ENCODE measurements at regions not wholly inside any gene's neighbourhood (a gene's known extent, or its start where the extent isn't known, plus 50 kb on each side); places are given as distances from the start of the nearest gene placed in this dataset.

GRCh38 chr5:114935490-114935889 lies 234.2 kb downstream of the TRIM36 start:
- DNase-seq = no peak
- H3K4me3 ChIP-seq = no peak overlapping the region

GRCh38 chr5:114928644-114929462 lies 240.9 kb downstream of the TRIM36 start:
- H3K27ac ChIP-seq = no peak overlapping the region
- no peak overlapping the region for H3K4me3 ChIP-seq
- TF ChIP-seq POLR2A (IDR thresholded peaks at IDR 0.05) (no peak), EP300 (IDR thresholded peaks at IDR 0.05) (no peak), CTCF (IDR thresholded peaks at IDR 0.05) (no peak)
- no peaks in the 10 kb centered on the region for H3K36me3 ChIP-seq
- WGBS, 3 donors = 88 to 93% (median 89%) methylated on average over 23 to 32 of the region's 32 CpGs
- intact Hi-C loops (cut with DNase I) = no loop called here
- no peaks in the 10 kb centered on the region for H3K9me3 ChIP-seq
- H3K27me3 ChIP-seq = no peaks in the 10 kb centered on the region
- DNase-seq = no peak
- H3K4me1 ChIP-seq (ENCODE audit: insufficient read depth) = no peaks in the 10 kb centered on the region

More at GRCh38 chr5:114935490-114935889, 234.2 kb downstream of the TRIM36 start:
- H3K27me3 ChIP-seq = no peaks in the 10 kb centered on the region
- no peaks in the 10 kb centered on the region for H3K36me3 ChIP-seq
- no peaks in the 10 kb centered on the region for H3K9me3 ChIP-seq
- TF ChIP-seq POLR2A (IDR thresholded peaks at IDR 0.05) (no peak), CTCF (IDR thresholded peaks at IDR 0.05) (no peak), EP300 (IDR thresholded peaks at IDR 0.05) (no peak)
- no peaks in the 10 kb centered on the region for H3K4me1 ChIP-seq (ENCODE audit: insufficient read depth)
- intact Hi-C loops (cut with DNase I) = no loop called here
- no peak overlapping the region for H3K27ac ChIP-seq

GRCh38 chr5:114924769-114925168 lies 244.9 kb downstream of the TRIM36 start:
- H3K9me3 ChIP-seq = no peaks in the 10 kb centered on the region
- no peak for TF ChIP-seq POLR2A (IDR thresholded peaks at IDR 0.05)
- no peak for TF ChIP-seq CTCF (IDR thresholded peaks at IDR 0.05)
- no peak for TF ChIP-seq EP300 (IDR thresholded peaks at IDR 0.05)
- WGBS, 3 donors = 89 to 97% (median 91%) methylated on average over 4 of the region's 4 CpGs
- no peak overlapping the region for H3K27ac ChIP-seq
- H3K4me1 ChIP-seq (ENCODE audit: insufficient read depth) = no peaks in the 10 kb centered on the region
- H3K27me3 ChIP-seq = no peaks in the 10 kb centered on the region
- intact Hi-C loops (cut with DNase I) = no loop called here
- DNase-seq = no peak
- H3K4me3 ChIP-seq = no peak overlapping the region
- no peaks in the 10 kb centered on the region for H3K36me3 ChIP-seq

GRCh38 chr5:114912189-114912920 lies 257.4 kb downstream of the TRIM36 start:
- Histone ChIP-seq H3K4me1 (ENCODE audit: insufficient read depth) (no peaks in the 10 kb centered on the region), H3K9me3 (no peaks in the 10 kb centered on the region), H3K36me3 (no peaks in the 10 kb centered on the region), H3K4me3 (no peak overlapping the region), H3K27me3 (no peaks in the 10 kb centered on the region), H3K27ac (no peak overlapping the region)
- no peak for DNase-seq
- 63 to 73% (median 69%) methylated on average over 4 of the region's 4 CpGs for WGBS, 3 donors
- intact Hi-C loops (cut with DNase I) = no loop called here
- TF ChIP-seq EP300 (IDR thresholded peaks at IDR 0.05) = no peak
- TF ChIP-seq CTCF (IDR thresholded peaks at IDR 0.05) = no peak
- no peak for TF ChIP-seq POLR2A (IDR thresholded peaks at IDR 0.05)
